GM13976 (cell line): ENCODE measurements at regions not wholly inside any gene's neighbourhood (a gene's known extent, or its start where the extent isn't known, plus 50 kb on each side); places are given as distances from the start of the nearest gene placed in this dataset.
"Not testable (repeated sequence)": the region's sequence is repeated elsewhere in the genome, so short reads cannot be mapped to it uniquely, and the experiment has no call there.

Source experiments
- DNase-seq: peaks from one replicate; pipeline ENCODE4 v3.0.0; 2012; ENCODE audit warnings: low spot score
- CTCF ChIP-seq: IDR thresholded peaks from 2 replicates; pipeline ENCODE4 v1.5.1; 2012; ENCODE audit warnings: borderline replicate concordance, mild to moderate bottlenecking; ENCODE audit not compliant: insufficient read depth; ENCODE audit errors: extremely low read depth, missing control alignments, control extremely low read depth
- in situ Hi-C: fragments of 300-500 bp; cut with MboI; formaldehyde crosslinking; loops from one replicate; pipeline ENCODE4 v1.12.0; 2022; ENCODE audit warnings: low sequenced_read_pairs, mixed read lengths, inconsistent platforms; ENCODE audit not compliant: unreplicated experiment

- TF ChIP-seq CTCF, result no peak
- in situ Hi-C loops, result no loop called here
- no peak for DNase-seq
These were observed 75.0 kb upstream of the MRPS6 start for GRCh38 chr21:33998402-33998801.

- in situ Hi-C loops, result no loop called here
- no peak for TF ChIP-seq CTCF
- no peak for DNase-seq
These were observed 75.9 kb upstream of the MRPS6 start for GRCh38 chr21:33997436-33997835.

GRCh38 chr21:33994373-33994772 lies 78.8 kb upstream of the ATP5PO start:
- TF ChIP-seq CTCF, result no peak
- in situ Hi-C loops, result no loop called here

GRCh38 chr21:33993286-33994231 lies 78.0 kb upstream of the ATP5PO start:
- TF ChIP-seq CTCF, result no peak
- in situ Hi-C loops, result no loop called here
- DNase-seq, result no peak

More at GRCh38 chr21:33994373-33994772, 78.8 kb upstream of the ATP5PO start:
- no peak for DNase-seq

- DNase-seq, in situ Hi-C loops: not testable (repeated sequence)
These were observed 76.8 kb upstream of the ATP5PO start for GRCh38 chr21:33992412-33992811.

GRCh38 chr21:33991133-33991532 lies 75.5 kb upstream of the ATP5PO start:
- DNase-seq, result no peak
- in situ Hi-C loops, result no loop called here
- TF ChIP-seq CTCF, result no peak

- DNase-seq, result no peak
- in situ Hi-C loops, result no loop called here
- TF ChIP-seq CTCF, result no peak
These were observed 73.8 kb upstream of the ATP5PO start for GRCh38 chr21:33989440-33989839.
